GM21381 (cell line): ENCODE measurements at regions not wholly inside any gene's neighbourhood (a gene's known extent, or its start where the extent isn't known, plus 50 kb on each side); places are given as distances from the start of the nearest gene placed in this dataset.

Experiments used
- ATAC-seq: cut with Tn5 transposase; IDR thresholded peaks from one replicate; pipeline ENCODE4 v1.9.1; 2021; ENCODE audit warnings: mild to moderate bottlenecking, moderate library complexity; ENCODE audit not compliant: unreplicated experiment

DNA sequence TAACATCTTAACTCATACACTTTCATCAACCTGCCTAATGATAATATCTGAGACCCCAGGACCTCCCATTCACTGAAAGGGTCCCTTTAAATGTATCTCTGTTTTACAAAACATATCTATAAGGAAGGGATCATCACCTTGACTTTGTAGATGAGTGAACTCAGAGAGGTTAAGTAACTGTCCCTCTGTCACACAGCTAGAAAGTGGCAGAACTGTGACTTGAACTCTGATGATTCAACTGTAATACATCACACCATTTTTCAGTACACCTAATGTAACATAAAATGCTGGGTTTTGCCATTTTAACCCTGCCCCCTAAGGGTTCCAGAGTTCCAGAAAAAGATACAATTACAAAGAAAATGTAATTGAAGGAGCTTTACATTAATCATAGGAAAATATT, 234.6 kb downstream of the ZEB2 start:
- ATAC-seq: no peak

GRCh38 chr2:144281476-144281875, 238.4 kb downstream of the ZEB2 start:
- no peak for ATAC-seq

DNA sequence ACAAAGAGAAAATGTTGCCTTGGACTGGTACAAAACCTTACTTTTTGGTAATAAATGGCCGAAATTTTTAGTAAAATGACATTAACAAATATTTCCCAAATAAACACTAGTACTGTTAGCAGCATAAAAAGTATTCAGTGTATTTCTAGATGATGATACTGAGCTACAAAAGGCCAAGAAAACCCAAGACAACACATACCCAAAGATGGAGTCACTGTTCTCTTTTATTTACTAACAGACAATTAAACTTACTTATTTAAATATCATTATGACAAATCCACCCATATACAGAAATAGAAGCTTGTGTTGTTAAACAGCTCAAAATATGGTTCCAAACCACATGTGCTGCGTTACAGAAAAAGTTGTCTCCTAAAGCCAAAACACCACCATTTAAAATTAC, 239.9 kb downstream of the ZEB2 start:
- ATAC-seq: no peak

- no peak for ATAC-seq
These were observed 240.8 kb downstream of the ZEB2 start for GRCh38 chr2:144279165-144279564.

DNA sequence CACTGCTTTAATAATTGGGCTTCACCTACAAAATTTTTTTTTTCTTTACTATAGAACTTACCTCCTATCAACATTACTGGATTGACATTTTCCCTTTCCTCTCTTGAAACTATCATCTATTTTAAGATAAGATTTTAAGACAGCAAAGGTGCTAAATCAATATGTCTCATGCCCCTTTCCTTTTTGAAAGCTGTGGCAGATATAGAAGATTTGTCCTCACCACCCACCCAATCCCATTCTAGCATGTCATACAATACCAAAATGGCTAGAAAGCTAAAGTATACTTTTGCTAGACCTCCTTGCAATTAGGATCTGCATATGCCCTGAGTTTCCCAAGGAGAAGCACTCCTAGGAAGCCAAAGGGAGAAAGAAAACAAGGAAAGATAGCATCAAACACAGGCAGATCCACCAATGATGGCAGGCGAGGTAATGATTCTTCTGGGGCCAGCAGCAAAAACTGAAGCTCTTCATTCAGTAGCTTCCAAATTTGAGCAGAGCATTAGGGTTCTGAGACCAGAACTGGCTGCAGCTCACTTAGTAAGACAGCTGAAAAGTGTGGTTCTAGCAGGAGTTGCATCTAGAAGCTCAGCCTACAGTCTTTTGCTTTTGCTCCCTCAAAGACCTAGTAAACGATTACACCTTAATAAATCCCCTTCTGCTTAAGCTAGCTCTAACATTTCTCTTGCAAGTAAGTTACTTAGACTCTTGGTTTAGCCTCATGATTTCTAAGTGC, 242.1 kb downstream of the ZEB2 start:
- ATAC-seq: no peak

DNA sequence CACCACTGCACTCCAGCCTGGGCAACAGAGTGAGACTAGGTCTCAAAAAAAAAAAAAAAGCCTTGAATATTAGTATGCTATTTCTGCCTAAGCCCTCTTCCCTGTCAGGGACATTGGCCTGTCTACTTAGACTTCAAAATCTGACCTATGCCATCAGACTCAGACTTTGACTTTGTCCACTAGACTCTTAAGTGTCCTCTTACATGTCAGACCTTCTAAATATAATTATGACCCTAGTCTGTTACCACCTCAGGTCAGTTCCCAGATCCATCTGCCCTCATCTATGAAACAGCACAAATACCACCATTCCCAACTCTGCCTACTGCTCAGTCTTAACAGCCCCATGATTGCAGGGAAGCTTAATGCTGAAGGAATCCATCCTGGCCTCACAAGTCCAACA, 244.6 kb downstream of the ZEB2 start:
- ATAC-seq: no peak

DNA sequence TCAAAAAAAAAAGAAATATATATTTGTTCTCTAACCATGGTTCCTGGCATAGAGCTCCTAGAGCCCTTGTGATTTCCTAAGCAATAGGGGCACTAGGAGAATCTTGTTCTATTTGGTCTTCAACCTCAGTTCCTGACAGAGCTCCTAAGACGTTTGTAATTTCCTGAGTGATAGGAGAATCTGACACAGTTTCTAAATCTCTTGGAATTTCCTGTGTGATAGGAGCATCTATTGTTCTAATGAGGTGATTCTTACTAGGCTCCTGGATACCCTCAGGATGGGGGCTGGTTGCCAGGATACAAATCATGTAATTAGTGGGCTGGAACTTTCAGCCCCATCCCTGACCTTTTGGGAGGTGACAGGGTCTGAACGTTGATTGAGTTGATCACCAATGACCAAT, 245.8 kb downstream of the ZEB2 start:
- no peak for ATAC-seq

GRCh38 chr2:144270951-144271350, 249.0 kb downstream of the ZEB2 start:
- ATAC-seq: no peak

DNA sequence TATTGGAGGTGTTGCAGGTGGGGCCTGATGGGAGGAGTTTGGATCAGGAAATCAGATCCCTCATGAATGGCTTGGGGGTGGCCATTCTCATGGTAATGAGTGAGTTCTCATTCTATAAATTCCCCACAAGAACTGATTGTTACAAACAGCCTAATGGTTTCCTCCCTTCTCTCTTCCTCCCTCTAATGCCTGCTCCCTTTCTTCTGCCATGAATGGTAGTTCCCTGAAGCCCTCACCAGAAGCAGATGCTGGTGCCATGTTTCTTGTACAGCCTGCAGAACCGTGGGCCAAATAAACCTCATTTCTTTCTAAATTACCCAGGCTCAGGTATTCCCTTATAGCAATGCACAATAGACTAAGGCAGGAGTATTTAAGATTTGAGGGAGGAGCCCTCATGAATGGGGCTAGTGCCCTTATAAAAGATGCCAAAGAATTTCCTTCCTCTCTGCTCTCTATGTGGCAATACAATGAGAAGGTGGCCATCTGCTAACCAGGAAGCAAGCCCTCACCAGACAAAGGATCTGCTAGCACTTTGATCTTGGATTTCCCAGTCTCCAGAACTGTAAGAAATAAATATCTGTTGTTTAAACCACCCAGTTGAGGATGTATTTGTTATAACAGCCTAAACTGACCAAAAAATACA, 251.8 kb downstream of the ZEB2 start:
- ATAC-seq: no peak

DNA sequence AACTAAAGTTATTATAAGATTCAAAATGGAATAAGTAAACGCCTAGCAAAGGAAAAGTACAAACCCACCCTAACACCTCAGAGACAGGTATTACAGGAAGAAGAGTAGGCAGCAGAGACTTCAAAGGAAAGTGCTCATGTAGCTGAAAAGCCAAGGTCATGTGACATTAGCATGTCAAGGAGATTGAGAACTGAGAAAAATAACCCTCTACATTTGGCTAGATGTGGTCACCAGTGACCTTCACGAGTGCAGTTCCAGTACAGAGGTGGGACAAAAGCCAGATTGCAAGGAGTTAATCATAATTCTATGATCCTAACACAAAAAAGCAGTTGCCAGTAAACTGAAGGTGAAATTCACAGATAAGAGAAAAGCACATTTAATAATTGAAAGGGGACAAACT, 252.7 kb downstream of the ZEB2 start:
- ATAC-seq: peak; percentile 95

- no peak for ATAC-seq
These were observed 254.3 kb downstream of the ZEB2 start for GRCh38 chr2:144265654-144266053.

- no peak for ATAC-seq
These were observed 258.0 kb downstream of the ZEB2 start for GRCh38 chr2:144261966-144262365.

GRCh38 chr2:144261336-144261735, 258.6 kb downstream of the ZEB2 start:
- no peak for ATAC-seq

- no peak for ATAC-seq
These were observed 260.6 kb downstream of the ZEB2 start for GRCh38 chr2:144259332-144259731.

GRCh38 chr2:144258154-144258553, 261.8 kb downstream of the ZEB2 start:
- no peak for ATAC-seq

- no peak for ATAC-seq
These were observed 262.8 kb downstream of the ZEB2 start for GRCh38 chr2:144256996-144257707.

DNA sequence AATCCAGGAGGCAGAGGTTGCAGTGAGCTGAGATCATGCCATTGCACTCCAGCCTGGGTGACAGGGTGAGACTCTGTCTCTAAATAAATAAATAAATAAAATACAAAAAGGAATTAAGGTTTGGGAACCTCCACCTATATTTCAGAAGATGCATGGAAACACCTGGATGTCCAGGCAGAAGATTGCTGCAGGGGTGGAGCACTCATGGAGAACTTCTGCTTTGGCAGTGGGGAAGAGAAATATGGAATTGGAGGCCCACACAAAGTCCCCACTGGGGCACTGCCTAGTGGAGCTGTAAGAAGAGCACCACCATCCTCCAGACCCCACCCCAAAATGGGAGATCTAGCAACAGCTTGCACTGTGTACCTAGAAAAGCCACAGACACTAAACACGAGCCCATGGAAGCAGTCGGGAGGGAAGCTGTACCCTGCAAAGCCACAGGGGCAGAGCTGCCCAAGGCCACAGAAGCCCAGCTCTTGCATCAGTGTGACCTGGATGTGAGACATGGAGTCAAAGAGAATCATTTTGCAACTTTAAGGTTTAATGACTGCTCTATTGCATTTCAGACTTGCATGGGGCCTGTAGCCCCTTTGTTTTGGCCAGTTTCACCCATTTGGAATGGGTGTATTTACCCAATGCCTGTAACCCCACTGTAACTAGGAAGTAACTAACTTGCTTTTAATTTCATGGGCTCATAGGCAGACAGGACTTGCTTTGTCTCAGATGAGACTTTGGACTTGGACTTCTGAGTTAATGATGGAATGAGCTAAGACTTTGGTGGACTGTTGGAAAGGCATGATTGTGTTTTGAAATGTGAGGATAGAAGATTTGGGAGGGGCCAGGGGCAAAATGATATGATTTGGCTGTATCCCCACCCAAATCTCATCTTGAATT, 265.3 kb downstream of the ZEB2 start:
- no peak for ATAC-seq

GRCh38 chr2:144253743-144254142, 266.2 kb downstream of the ZEB2 start:
- ATAC-seq: no peak

DNA sequence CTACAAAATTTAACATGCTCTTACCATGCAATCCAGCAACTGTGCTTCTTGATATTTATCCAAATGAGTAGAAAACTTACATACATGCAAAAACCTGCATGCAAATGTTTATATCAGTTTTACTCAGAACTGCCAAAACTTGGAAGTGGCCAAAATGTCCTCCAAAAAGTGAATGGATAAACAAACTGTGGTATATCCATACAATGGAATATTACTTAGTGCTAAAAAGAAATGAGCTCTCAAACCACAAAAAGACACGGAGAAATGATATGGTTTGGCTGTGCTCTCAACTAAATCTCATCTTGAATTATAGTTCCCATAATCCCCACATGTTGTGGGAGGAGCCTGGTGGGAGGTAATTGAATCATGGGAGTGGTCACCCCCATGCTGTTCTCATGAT, 267.2 kb downstream of the ZEB2 start:
- ATAC-seq: no peak

GRCh38 chr2:144249035-144249637, 270.8 kb downstream of the ZEB2 start:
- ATAC-seq: no peak
